Ishikawa (cell line): ENCODE measurements at regions not wholly inside any gene's neighbourhood (a gene's known extent, or its start where the extent isn't known, plus 50 kb on each side); places are given as distances from the start of the nearest gene placed in this dataset.

ENCODE experiments used
- CEBPB ChIP-seq: IDR thresholded peaks from 2 replicates; pipeline ENCODE4 v1.6.1; 2012
- CREB1 ChIP-seq: IDR thresholded peaks from 2 replicates; pipeline ENCODE4 v1.6.1; 2012; ENCODE audit warnings: low read depth
- EGR1 ChIP-seq: IDR thresholded peaks from 2 replicates; pipeline ENCODE4 v1.6.1; 2012
- EP300 ChIP-seq: IDR thresholded peaks from 2 replicates; pipeline ENCODE4 v1.6.1; 2012; ENCODE audit warnings: borderline replicate concordance
- FOXM1 ChIP-seq: IDR thresholded peaks from 2 replicates; pipeline ENCODE4 v1.6.1; 2012; ENCODE audit warnings: low read depth, borderline replicate concordance
- NFIC ChIP-seq: IDR thresholded peaks from 2 replicates; pipeline ENCODE4 v1.6.1; 2012
- RAD21 ChIP-seq: IDR thresholded peaks from 2 replicates; pipeline ENCODE4 v1.6.1; 2012; ENCODE audit warnings: low read depth
- TAF1 ChIP-seq: IDR thresholded peaks from 2 replicates; pipeline ENCODE4 v1.6.1; 2012; ENCODE audit warnings: low read depth, mild to moderate bottlenecking
- TCF12 ChIP-seq: IDR thresholded peaks from 2 replicates; pipeline ENCODE4 v1.6.1; 2012; ENCODE audit warnings: low read depth
- TEAD4 ChIP-seq: IDR thresholded peaks from 2 replicates; pipeline ENCODE4 v1.6.1; 2012
- YY1 ChIP-seq: IDR thresholded peaks from 2 replicates; pipeline ENCODE4 v1.6.1; 2012; ENCODE audit warnings: low read depth
- ZBTB7A ChIP-seq: IDR thresholded peaks from 2 replicates; pipeline ENCODE4 v1.6.1; 2012; ENCODE audit warnings: low read depth
- TF ChIP-seq, protein P1 (sequence below): IDR thresholded peaks from 2 replicates; pipeline ENCODE4 v1.6.1; 2012; ENCODE audit warnings: low read depth, mild to moderate bottlenecking
- TF ChIP-seq, protein P2 (sequence below): IDR thresholded peaks from 2 replicates; pipeline ENCODE4 v1.6.1; 2012
- TF ChIP-seq, protein P3 (sequence below): IDR thresholded peaks from 2 replicates; pipeline ENCODE4 v1.6.1; 2012

DNA sequence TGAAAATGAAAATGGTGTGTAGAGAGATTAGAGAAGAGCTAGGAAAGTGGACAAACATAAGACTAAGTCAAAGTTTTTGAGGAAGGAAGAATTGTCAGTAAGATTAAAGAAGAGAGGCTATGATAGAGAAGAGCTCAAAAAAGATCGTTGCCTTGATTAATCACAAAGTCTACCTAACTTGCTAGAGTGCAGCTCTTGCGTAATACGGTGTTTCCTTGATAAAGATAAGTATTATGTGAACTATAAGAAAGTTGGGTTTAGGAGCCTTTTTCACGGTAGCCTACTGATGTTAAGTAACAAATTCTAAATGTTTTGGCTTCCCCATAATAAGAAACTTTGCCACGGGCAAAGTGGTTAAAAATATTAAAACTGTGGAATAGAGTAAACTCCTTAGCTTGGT lies 226.4 kb upstream of the NRXN1 start:
- TF ChIP-seq EGR1 (no peak), YY1 (no peak), CEBPB (peak; percentile 54), ZBTB7A (no peak)

DNA sequence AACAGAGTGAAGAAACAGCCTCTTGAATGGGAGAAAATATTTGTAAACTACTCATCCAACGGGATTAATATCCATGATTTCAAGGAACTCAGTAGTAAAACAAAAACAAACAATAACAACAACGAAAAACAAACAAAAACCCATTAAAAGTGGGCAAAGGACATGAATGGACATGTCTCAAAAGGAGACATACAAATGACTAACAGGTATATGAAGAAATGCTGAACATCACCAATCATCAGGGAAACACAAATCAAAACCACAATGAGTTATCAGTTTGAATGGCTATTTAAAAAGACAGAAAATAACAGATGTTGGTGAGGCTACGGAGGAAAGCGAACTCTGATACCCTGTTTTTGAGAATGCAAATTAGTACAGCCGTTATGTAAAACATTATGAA lies 224.8 kb upstream of the NRXN1 start:
- TF ChIP-seq CEBPB = no peak
- TF ChIP-seq, protein P1, sequence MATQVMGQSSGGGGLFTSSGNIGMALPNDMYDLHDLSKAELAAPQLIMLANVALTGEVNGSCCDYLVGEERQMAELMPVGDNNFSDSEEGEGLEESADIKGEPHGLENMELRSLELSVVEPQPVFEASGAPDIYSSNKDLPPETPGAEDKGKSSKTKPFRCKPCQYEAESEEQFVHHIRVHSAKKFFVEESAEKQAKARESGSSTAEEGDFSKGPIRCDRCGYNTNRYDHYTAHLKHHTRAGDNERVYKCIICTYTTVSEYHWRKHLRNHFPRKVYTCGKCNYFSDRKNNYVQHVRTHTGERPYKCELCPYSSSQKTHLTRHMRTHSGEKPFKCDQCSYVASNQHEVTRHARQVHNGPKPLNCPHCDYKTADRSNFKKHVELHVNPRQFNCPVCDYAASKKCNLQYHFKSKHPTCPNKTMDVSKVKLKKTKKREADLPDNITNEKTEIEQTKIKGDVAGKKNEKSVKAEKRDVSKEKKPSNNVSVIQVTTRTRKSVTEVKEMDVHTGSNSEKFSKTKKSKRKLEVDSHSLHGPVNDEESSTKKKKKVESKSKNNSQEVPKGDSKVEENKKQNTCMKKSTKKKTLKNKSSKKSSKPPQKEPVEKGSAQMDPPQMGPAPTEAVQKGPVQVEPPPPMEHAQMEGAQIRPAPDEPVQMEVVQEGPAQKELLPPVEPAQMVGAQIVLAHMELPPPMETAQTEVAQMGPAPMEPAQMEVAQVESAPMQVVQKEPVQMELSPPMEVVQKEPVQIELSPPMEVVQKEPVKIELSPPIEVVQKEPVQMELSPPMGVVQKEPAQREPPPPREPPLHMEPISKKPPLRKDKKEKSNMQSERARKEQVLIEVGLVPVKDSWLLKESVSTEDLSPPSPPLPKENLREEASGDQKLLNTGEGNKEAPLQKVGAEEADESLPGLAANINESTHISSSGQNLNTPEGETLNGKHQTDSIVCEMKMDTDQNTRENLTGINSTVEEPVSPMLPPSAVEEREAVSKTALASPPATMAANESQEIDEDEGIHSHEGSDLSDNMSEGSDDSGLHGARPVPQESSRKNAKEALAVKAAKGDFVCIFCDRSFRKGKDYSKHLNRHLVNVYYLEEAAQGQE = no peak
- no peak for TF ChIP-seq FOXM1
- TF ChIP-seq NFIC = no peak
- no peak for TF ChIP-seq CREB1
- TF ChIP-seq ZBTB7A = no peak
- TF ChIP-seq RAD21 = no peak
- TF ChIP-seq YY1 = no peak
- no peak for TF ChIP-seq EGR1
- TF ChIP-seq, protein P2, sequence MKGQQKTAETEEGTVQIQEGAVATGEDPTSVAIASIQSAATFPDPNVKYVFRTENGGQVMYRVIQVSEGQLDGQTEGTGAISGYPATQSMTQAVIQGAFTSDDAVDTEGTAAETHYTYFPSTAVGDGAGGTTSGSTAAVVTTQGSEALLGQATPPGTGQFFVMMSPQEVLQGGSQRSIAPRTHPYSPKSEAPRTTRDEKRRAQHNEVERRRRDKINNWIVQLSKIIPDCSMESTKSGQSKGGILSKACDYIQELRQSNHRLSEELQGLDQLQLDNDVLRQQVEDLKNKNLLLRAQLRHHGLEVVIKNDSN = no peak
- TF ChIP-seq, protein P3, sequence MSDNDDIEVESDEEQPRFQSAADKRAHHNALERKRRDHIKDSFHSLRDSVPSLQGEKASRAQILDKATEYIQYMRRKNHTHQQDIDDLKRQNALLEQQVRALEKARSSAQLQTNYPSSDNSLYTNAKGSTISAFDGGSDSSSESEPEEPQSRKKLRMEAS = no peak
- TF ChIP-seq EP300 = no peak
- no peak for TF ChIP-seq TEAD4
- no peak for TF ChIP-seq TCF12
- no peak for TF ChIP-seq TAF1

DNA sequence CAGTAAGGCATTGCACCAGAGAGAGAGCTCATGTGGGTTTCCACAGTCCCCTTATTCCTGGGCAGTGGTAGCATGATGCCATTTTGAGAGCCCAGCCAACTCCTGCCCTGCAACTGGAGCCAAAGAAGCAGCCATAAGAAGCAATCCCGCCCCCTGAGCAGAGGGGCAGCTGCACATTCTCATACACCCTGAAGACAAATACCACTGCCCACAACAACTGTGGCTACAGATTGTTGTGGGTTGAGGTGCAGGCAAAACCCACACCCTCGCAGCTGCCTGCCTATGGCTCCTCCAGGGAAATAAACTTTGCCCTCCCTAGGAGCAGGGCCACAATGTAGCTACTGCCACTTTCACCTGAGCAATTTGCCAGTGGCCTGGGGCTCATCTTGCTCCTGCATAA lies 219.4 kb upstream of the NRXN1 start:
- TF ChIP-seq, protein P2 = no peak
- TF ChIP-seq FOXM1 (no peak), ZBTB7A (no peak), RAD21 (no peak), TAF1 (no peak), EGR1 (no peak), NFIC (no peak), CEBPB (no peak)

DNA sequence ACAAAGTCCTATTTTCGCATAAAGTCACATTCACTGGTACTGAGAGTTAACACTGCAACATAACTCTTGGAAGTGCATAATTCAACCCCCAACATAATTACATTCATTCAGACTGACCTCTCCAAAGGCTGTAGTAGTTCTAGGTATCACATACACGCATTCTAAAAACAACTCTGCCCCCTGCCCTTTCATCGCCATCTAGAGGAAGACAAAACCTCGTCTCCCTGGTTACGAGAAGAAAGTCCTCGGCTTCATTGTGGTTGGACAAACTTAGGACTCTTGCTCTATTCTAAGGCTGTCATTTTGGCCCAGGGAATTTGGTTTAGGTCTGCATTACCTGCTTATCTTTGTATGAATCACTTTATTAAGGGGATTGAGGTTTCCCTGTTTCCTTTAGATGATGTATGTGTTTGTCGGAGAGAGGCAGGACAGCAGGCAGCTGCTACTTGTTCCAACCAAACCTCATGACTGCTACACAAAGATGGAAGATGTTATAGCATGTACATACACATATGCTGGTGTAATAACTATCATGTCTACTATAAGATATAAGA lies 215.4 kb upstream of the NRXN1 start:
- TF ChIP-seq TAF1 (no peak), NFIC (no peak), EGR1 (no peak), FOXM1 (no peak), TEAD4 (no peak), TCF12 (no peak), EP300 (no peak), ZBTB7A (no peak), CEBPB (no peak), CREB1 (no peak), RAD21 (no peak; the same call in 1 of the 2 replicates), YY1 (no peak)
- TF ChIP-seq, protein P2 = no peak
- TF ChIP-seq, protein P3 = no peak
- TF ChIP-seq, protein P1 = no peak

DNA sequence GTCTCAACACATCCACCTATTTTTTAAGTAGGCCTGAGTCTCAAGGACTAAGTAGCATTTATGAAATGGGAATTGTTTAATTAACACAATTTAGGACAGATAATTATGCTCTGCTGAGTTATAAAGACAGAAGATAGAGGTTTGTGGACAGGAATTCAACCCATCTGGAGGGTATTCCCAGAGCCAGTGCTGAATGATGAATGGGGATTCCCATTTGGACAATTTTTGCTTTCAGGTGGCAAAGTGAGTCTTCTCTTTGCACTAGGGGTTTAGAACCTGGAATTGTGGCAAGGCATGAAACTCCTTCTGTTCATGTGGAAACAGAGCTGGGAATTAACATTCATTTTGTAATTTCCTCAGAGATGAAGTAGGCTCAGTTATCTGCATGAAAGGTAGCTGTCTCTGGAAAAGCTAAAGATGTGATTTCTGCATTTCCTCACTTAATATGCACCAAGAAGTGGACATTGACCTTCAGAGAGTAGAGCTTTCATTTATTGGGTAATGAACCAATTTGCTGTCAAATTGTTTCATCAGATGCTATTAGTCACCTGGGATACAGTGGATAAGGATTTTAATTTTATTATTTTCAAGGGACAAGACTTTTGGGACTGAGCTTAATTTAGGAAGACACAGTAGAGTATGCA lies 212.1 kb upstream of the NRXN1 start:
- TF ChIP-seq CEBPB = no peak

DNA sequence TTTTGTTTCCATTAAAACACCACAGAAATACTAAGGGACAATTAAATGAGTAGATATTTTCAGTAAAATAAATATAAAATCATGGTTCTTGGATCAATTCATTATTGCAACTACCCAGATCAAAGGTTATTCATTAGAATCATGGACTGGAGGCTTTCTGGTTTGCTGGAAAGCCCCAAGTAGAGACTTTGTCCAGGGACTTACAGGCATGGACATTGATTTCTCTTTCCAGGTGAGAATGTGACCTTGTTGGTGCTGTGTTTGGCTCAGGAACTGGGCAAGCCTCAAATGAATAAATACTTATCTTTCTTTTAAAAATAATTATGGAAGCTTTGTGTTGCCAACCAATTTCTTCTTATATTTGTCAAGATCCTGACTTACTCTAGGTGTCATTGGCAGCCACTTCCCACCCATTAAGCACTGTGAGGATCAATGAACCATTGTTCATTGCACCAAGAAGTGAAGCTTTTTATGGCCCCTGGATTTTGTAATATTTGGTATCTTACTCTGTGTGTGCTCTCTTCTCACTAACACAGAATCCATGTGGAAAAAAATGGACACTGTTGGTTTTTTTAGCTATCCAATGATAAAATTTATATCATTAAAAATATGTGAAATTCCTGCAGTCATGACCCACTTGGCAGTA lies 205.8 kb upstream of the NRXN1 start:
- TF ChIP-seq TAF1 (no peak), EP300 (no peak), YY1 (no peak), ZBTB7A (no peak), NFIC (no peak), CREB1 (no peak)
